T-cell (primary cell): ENCODE measurements at regions not wholly inside any gene's neighbourhood (a gene's known extent, or its start where the extent isn't known, plus 50 kb on each side); places are given as distances from the start of the nearest gene placed in this dataset.

Experiments used
- ATAC-seq, 4 experiments: fragments of 200-7000 bp in 3 of 4; fragments of 150-1000 bp in 1 of 4; cut with Tn5 transposase; replicated peaks in 1 of 4; 1 replicate in 3 of 4; 2 replicates in 1 of 4; pipeline ENCODE4 v1.10.0; 2021; ENCODE audit warnings: moderate library complexity in 3 of 4, mild to moderate bottlenecking in 2 of 4, moderate number of reproducible peaks in 1 of 4
- CTCF ChIA-PET, 2 donors: fragments of 300-600 bp; sonication (Branson Sonifier 250); formaldehyde crosslinking; loops; one replicate each; lab custom pipeline; 2022; ENCODE audit warnings: antibody characterized with exemption in 2 of 2; lab: Charles Lee
- POLR2A ChIA-PET, 2 donors: fragments of 300-600 bp; sonication (Branson Sonifier 250); formaldehyde crosslinking; loops; one replicate each; lab custom pipeline; 2022; ENCODE audit warnings: antibody characterized with exemption in 2 of 2; lab: Charles Lee
- DNase-seq, 35 experiments: peaks; one replicate each; pipeline versions ENCODE4 v3.0.0 to v3.0.0-alpha.2; 2013 to 2023
- H3K27ac ChIP-seq: one replicate; pipeline ENCODE4 v1.5.1; 2013; ENCODE audit warnings: low read length
- H3K27me3 ChIP-seq, 2 experiments: replicated peaks in 1 of 2; 1 replicate in 1 of 2; 2 replicates in 1 of 2; pipeline versions ENCODE4 v1.6.1 to v1.7.0; 2013; ENCODE audit warnings: low read length in 1 of 2, mixed read lengths in 1 of 2; ENCODE audit not compliant: control insufficient read depth in 2 of 2, insufficient read depth in 2 of 2; ENCODE audit errors: extremely low read depth in 1 of 2
- H3K36me3 ChIP-seq, 2 donors: 1 replicate in 1 of 2; 2 replicates in 1 of 2; pipeline versions ENCODE4 v1.6.1 to v1.7.0; 2013; ENCODE audit warnings: low read length in 1 of 2; ENCODE audit not compliant: control insufficient read depth in 2 of 2, insufficient read depth in 1 of 2; ENCODE audit errors: extremely low read depth in 1 of 2
- H3K4me1 ChIP-seq, 2 experiments: 1 replicate in 1 of 2; 2 replicates in 1 of 2; pipeline versions ENCODE4 v1.6.1 to v1.7.0; 2013; ENCODE audit warnings: low read length in 2 of 2, mixed read lengths in 1 of 2; ENCODE audit not compliant: insufficient read depth in 2 of 2, control insufficient read depth in 1 of 2; ENCODE audit errors: extremely low read depth in 1 of 2
- H3K4me3 ChIP-seq, 2 donors: 1 replicate in 1 of 2; 2 replicates in 1 of 2; pipeline versions ENCODE4 v1.5.1 to v1.7.0; 2013; ENCODE audit warnings: mild to moderate bottlenecking in 2 of 2, low read length in 1 of 2, moderate library complexity in 1 of 2; ENCODE audit not compliant: control insufficient read depth in 1 of 2; ENCODE audit errors: extremely low read depth in 1 of 2
- H3K9me3 ChIP-seq: 2 replicates; pipeline ENCODE4 v1.7.0; 2013
- H3K27ac Mint-ChIP-seq, 2 donors: one replicate each; pipeline ENCODE4 v1.8.0; 2020 to 2021; ENCODE audit warnings: mild to moderate bottlenecking in 2 of 2, mixed read lengths in 2 of 2
- H3K27me3 Mint-ChIP-seq, 2 donors: one replicate each; pipeline ENCODE4 v1.8.0; 2021 to 2022; ENCODE audit warnings: mixed read lengths in 2 of 2
- H3K36me3 Mint-ChIP-seq: one replicate; pipeline ENCODE4 v1.8.0; 2021; ENCODE audit warnings: mixed read lengths
- H3K4me1 Mint-ChIP-seq, 3 donors: one replicate each; pipeline ENCODE4 v1.8.0; 2020 to 2022; ENCODE audit warnings: mixed read lengths in 3 of 3, mild to moderate bottlenecking in 1 of 3
- H3K4me3 Mint-ChIP-seq, 3 donors: one replicate each; pipeline ENCODE4 v1.8.0; 2020 to 2022; ENCODE audit warnings: mild to moderate bottlenecking in 3 of 3, mixed read lengths in 3 of 3, moderate library complexity in 3 of 3
- H3K9me3 Mint-ChIP-seq, 3 donors: one replicate each; pipeline ENCODE4 v1.8.0; 2020 to 2022; ENCODE audit warnings: mixed read lengths in 3 of 3
- WGBS: methylation state at CpG from one replicate; pipeline ENCODE4 v1.1.5; 2013; ENCODE audit warnings: missing lambda C conversion rate; ENCODE audit not compliant: insufficient coverage; 5-methylcytosine and 5-hydroxymethylcytosine counted together

DNA sequence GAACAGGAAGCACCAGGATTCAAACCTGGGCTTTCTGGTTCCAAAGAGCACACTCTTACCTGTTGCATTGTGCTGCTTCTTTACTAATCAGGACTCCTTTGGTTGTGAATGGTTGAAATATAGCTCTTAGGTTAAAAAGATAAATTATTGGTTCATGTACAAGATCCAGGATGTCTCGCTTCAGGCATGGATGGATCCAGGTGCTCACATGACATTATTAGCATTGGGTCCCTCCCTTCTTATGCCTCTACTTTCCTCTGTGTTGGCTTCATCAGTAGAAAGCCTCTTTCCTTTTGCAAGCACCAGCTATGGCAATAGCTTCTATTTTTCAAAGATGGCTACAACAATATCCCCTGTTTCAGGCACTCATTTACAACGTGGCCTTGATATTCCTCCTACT lies 217.7 kb upstream of the SULF2 start:
- H3K36me3 Mint-ChIP-seq: no peaks in the 10 kb centered on the region
- H3K27me3 ChIP-seq: peaks cover 0 to 30% of the 10 kb centered on the region in 2 experiments
- H3K27ac Mint-ChIP-seq: no peak overlapping the region
- H3K4me1 ChIP-seq: peaks cover 0 to 2% of the 10 kb centered on the region in 2 experiments
- no peak overlapping the region for H3K4me3 Mint-ChIP-seq
- DNase-seq: no peak
- no peaks in the 10 kb centered on the region for H3K36me3 ChIP-seq
- H3K9me3 Mint-ChIP-seq: peaks cover 4 to 22% (median 7%) of the 10 kb centered on the region in 3 donors
- ATAC-seq: no peak
- H3K27me3 Mint-ChIP-seq: peaks cover 34 to 39% of the 10 kb centered on the region in 2 donors
- WGBS: 71% methylated on average over 1 of the region's 2 CpGs
- no peaks in the 10 kb centered on the region for H3K4me1 Mint-ChIP-seq
- ChIA-PET POLR2A (no interaction called here), CTCF (no interaction called here)
- H3K4me3 ChIP-seq: no peak overlapping the region
- H3K27ac ChIP-seq: no peak overlapping the region
- H3K9me3 ChIP-seq: no peaks in the 10 kb centered on the region

DNA sequence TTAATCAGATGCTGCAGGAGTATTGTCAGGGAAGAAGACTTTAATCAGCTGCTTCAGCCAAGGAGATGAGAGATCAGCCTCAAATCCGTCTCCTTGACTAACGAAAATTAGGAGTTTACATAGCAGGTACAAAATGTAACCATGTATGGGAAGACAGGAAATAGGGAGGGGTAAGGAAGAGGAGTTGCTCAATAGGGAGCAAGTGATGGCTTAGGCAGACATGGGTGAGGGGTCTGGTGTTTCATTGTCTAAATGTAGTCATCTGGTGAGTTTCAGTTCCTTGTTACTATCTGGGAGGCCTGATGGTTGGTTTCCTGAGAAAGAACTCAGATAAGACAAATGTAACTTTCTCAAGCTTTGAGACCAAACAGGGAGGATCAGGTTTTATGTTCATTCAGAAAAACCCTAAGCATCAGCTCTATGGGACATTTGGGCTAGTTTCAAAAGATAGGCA lies 217.3 kb upstream of the SULF2 start:
- no peaks in the 10 kb centered on the region for H3K36me3 Mint-ChIP-seq
- DNase-seq (no peak), ATAC-seq (no peak)
- Histone ChIP-seq H3K36me3 (no peaks in the 10 kb centered on the region), H3K27me3 (peaks cover 0 to 30% of the 10 kb centered on the region in 2 experiments), H3K9me3 (no peaks in the 10 kb centered on the region), H3K4me1 (peaks cover 0 to 2% of the 10 kb centered on the region in 2 experiments), H3K27ac (no peak overlapping the region), H3K4me3 (no peak overlapping the region)
- ChIA-PET CTCF (no interaction called here), POLR2A (no interaction called here)
- H3K9me3 Mint-ChIP-seq: peaks cover 4 to 21% (median 7%) of the 10 kb centered on the region in 3 donors
- H3K27me3 Mint-ChIP-seq: peaks cover 34 to 36% of the 10 kb centered on the region in 2 donors
- WGBS: 28% methylated on average over 2 of the region's 2 CpGs
- no peak overlapping the region for H3K27ac Mint-ChIP-seq
- no peaks in the 10 kb centered on the region for H3K4me1 Mint-ChIP-seq
- H3K4me3 Mint-ChIP-seq: no peak overlapping the region

DNA sequence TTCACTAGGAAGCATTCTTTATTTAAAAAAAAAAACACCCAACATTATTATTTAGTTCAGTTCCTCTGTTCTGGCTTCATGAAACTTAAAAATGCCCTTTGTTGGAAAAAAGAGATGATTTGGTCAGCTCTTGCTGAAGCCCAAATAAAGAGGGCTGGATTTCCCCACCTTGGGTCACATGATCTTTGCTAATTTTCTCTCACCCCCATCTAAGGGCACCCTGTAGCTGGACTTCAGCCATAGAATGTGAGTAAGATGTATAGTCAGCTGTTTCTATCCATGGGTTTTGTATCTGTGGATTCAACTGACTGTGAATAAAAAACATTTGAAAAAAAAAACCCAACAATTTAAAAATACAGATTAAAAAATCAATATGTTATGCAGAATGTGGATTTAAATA lies 213.9 kb upstream of the SULF2 start:
- H3K9me3 Mint-ChIP-seq: peaks cover 4 to 13% (median 7%) of the 10 kb centered on the region in 3 donors
- Histone ChIP-seq H3K36me3 (no peaks in the 10 kb centered on the region), H3K4me3 (no peak overlapping the region), H3K4me1 (no peaks in the 10 kb centered on the region), H3K27me3 (peaks cover 0 to under 1% of the 10 kb centered on the region in 2 experiments), H3K27ac (no peak overlapping the region), H3K9me3 (no peaks in the 10 kb centered on the region)
- ATAC-seq (no peak), DNase-seq (no peak)
- ChIA-PET POLR2A (no interaction called here), CTCF (no interaction called here)
- peaks cover 9 to 14% of the 10 kb centered on the region in 2 donors for H3K27me3 Mint-ChIP-seq
- no peaks in the 10 kb centered on the region for H3K4me1 Mint-ChIP-seq
- no peaks in the 10 kb centered on the region for H3K36me3 Mint-ChIP-seq
- H3K4me3 Mint-ChIP-seq: no peak overlapping the region
- H3K27ac Mint-ChIP-seq: no peak overlapping the region

DNA sequence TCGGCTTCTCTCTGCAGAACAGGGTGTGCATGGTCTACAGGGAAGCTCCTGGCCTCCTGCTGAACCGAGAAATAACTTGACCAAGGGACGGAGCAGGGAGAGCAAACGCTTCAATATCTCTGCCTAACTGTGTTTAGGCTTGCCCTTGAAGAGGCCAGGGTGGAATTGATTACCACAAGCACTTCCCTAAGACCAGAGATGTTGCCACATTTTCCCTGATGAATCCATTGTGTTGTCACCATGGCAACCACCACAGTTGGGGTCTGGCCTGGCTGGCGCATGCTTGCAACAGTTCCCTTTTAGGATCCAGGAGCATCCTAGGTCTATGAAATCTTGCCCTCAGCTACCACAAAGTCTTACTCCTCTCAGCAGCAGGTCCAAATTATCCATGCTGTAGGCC lies 213.5 kb upstream of the SULF2 start:
- Mint-ChIP-seq H3K27me3 (peaks cover 4 to 10% of the 10 kb centered on the region in 2 donors), H3K4me3 (no peak overlapping the region), H3K36me3 (no peaks in the 10 kb centered on the region), H3K9me3 (peaks cover 2 to 10% (median 5%) of the 10 kb centered on the region in 3 donors), H3K4me1 (no peaks in the 10 kb centered on the region), H3K27ac (no peak overlapping the region)
- Histone ChIP-seq H3K4me3 (no peak overlapping the region), H3K27me3 (no peaks in the 10 kb centered on the region), H3K9me3 (no peaks in the 10 kb centered on the region), H3K36me3 (no peaks in the 10 kb centered on the region), H3K4me1 (no peaks in the 10 kb centered on the region), H3K27ac (no peak overlapping the region)
- DNase-seq (no peak), ATAC-seq (no peak)
- 65% methylated on average over 5 of the region's 5 CpGs for WGBS
- ChIA-PET CTCF (no interaction called here), POLR2A (no interaction called here)

DNA sequence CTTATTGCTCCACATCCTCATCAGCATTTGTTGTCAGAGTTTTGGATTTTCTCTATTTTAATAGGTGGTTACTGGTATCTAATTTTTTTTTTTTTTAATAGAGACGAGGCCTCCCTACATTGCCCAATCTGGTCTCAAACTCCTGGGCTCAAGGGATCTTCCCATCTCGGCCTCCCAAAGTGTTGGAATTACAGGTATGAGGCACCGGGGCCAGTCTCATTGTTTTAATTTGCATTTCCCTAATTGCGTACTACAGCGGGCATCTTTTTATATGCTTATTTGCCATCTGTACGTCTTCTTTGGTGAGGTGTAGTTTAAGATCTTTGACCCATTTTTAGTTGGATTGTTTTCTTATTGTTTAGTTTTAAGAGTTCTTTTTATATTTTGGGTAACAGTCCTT lies 210.4 kb upstream of the SULF2 start:
- H3K27me3 Mint-ChIP-seq: peaks cover 6 to 11% of the 10 kb centered on the region in 2 donors
- H3K36me3 Mint-ChIP-seq: no peaks in the 10 kb centered on the region
- Histone ChIP-seq H3K9me3 (no peaks in the 10 kb centered on the region), H3K27me3 (peaks cover 0 to 5% of the 10 kb centered on the region in 2 experiments), H3K4me3 (no peak overlapping the region), H3K36me3 (no peaks in the 10 kb centered on the region), H3K27ac (no peak overlapping the region), H3K4me1 (no peaks in the 10 kb centered on the region)
- DNase-seq (no peak), ATAC-seq (no peak)
- peaks cover 0 to 2% (median 0%) of the 10 kb centered on the region in 3 donors for H3K9me3 Mint-ChIP-seq
- CTCF ChIA-PET: no interaction called here
- no CpG with 5 or more reads among the region's 6 CpGs for WGBS
- POLR2A ChIA-PET: no interaction called here
- no peaks in the 10 kb centered on the region for H3K4me1 Mint-ChIP-seq
- no peak overlapping the region for H3K4me3 Mint-ChIP-seq
- H3K27ac Mint-ChIP-seq: no peak overlapping the region

DNA sequence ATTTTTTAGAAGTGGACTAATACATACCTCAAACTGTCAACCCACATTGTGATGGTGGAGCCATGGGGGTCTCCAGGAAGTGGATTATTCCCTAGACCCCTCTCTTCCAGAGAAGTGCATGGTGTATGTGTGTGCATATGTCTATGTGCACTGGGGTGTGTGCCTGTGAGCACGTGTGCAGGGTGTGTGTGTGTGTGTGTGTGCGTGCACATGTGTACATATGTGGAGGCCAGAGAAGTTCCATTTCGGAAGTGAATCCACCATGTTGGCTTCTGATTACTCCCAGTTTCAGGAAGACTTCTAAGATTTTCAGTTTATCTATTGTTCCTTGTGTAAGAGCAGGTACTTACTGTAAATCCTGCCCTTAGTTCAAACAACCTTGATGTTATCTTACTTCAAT lies 208.5 kb upstream of the SULF2 start:
- Histone ChIP-seq H3K9me3 (no peaks in the 10 kb centered on the region), H3K27ac (no peak overlapping the region), H3K36me3 (no peaks in the 10 kb centered on the region), H3K27me3 (peaks cover 0 to 12% of the 10 kb centered on the region in 2 experiments), H3K4me3 (no peak overlapping the region), H3K4me1 (no peaks in the 10 kb centered on the region)
- no CpG with 5 or more reads among the region's 3 CpGs for WGBS
- H3K27me3 Mint-ChIP-seq: peaks cover 6 to 16% of the 10 kb centered on the region in 2 donors
- H3K27ac Mint-ChIP-seq: no peak overlapping the region
- no peak overlapping the region for H3K4me3 Mint-ChIP-seq
- ChIA-PET CTCF (no interaction called here), POLR2A (no interaction called here)
- H3K9me3 Mint-ChIP-seq: no peaks in the 10 kb centered on the region
- H3K36me3 Mint-ChIP-seq: no peaks in the 10 kb centered on the region
- no peaks in the 10 kb centered on the region for H3K4me1 Mint-ChIP-seq
- ATAC-seq (no peak), DNase-seq (no peak)
